GM12878 (cell line): ENCODE measurements at regions not wholly inside any gene's neighbourhood (a gene's known extent, or its start where the extent isn't known, plus 50 kb on each side); places are given as distances from the start of the nearest gene placed in this dataset.

Source experiments
- ATAC-seq: fragments of 200-7000 bp; cut with Tn5 transposase; 3 replicates; pipeline ENCODE4 v1.9.1; 2020; ENCODE audit warnings: mild to moderate bottlenecking, moderate library complexity
- BruUV-seq: library from RNA; stranded (reverse); fragments of 400-500 nt; replicated peaks from 2 replicates; lab custom pipeline; 2021; lab: Mats Ljungman, UMichigan
- CTCF ChIA-PET: fragments of 300-600 bp; sonication (Branson Sonifier 250); formaldehyde crosslinking; extraction: SDS; loops from one replicate; lab custom pipeline; 2021; ENCODE audit warnings: inconsistent platforms; lab: Yijun Ruan, JAX
- POLR2A ChIA-PET: fragments of 350-600 bp; formaldehyde crosslinking; extraction: SDS; loops from one replicate; lab custom pipeline; 2021; ENCODE audit warnings: inconsistent platforms; lab: Charles Lee
- RAD21 ChIA-PET: fragments of 300-600 bp; sonication (Branson Sonifier 250); formaldehyde crosslinking; loops from one replicate; lab custom pipeline; 2023; ENCODE audit warnings: antibody characterized with exemption; ENCODE audit not compliant: unreplicated experiment; lab: Charles Lee
- SMC1A ChIA-PET: fragments of 300-600 bp; sonication (Branson Sonifier 250); formaldehyde crosslinking; loops from one replicate; lab custom pipeline; 2023; ENCODE audit not compliant: unreplicated experiment, uncharacterized antibody; lab: Charles Lee
- DNase-seq: peaks from one replicate; pipeline ENCODE4 v3.0.0-alpha.2; 2011; ENCODE audit warnings: low read depth, low spot score
- FAIRE-seq: peaks from 3 replicates; lab custom pipeline; 2011; peaks lifted over from hg19 to GRCh38; lab: Jason Lieb, UNC
- H2AFZ ChIP-seq: 2 replicates; pipeline ENCODE4 v1.6.0; 2011; ENCODE audit warnings: low read depth, low read length, control low read depth; ENCODE audit not compliant: control insufficient read depth
- H3K27ac ChIP-seq: 2 replicates; pipeline ENCODE4 v1.5.1; 2011; ENCODE audit warnings: control low read depth; ENCODE audit not compliant: control insufficient read depth, insufficient read depth
- H3K27me3 ChIP-seq, 2 experiments: replicated peaks in 1 of 2; 2 replicates each; pipeline versions ENCODE4 v1.6.0 to v1.6.1; 2011; ENCODE audit warnings: low read length in 1 of 2; ENCODE audit not compliant: control insufficient read depth in 2 of 2, insufficient read depth in 2 of 2
- H3K36me3 ChIP-seq, 2 experiments: 2 replicates each; pipeline ENCODE4 v1.5.1; 2011; ENCODE audit warnings: low read length in 1 of 2; ENCODE audit not compliant: control insufficient read depth in 2 of 2, insufficient read depth in 2 of 2
- H3K4me1 ChIP-seq: 2 replicates; pipeline ENCODE4 v1.6.1; 2011; ENCODE audit warnings: mild to moderate bottlenecking, low read length, moderate library complexity, mixed read lengths; ENCODE audit not compliant: control insufficient read depth, insufficient read depth
- H3K4me2 ChIP-seq: 2 replicates; pipeline ENCODE4 v1.6.0; 2011; ENCODE audit warnings: control low read depth; ENCODE audit not compliant: control insufficient read depth, insufficient read depth
- H3K4me3 ChIP-seq: fragments of 200-600 bp; sonication (generic); 2 replicates; pipeline ENCODE4 v1.5.1; 2016
- H3K79me2 ChIP-seq: 2 replicates; pipeline ENCODE4 v1.6.0; 2011; ENCODE audit warnings: low read length; ENCODE audit not compliant: control insufficient read depth, insufficient read depth
- H3K9ac ChIP-seq: 2 replicates; pipeline ENCODE4 v1.8.0; 2011; ENCODE audit warnings: low read length, control low read depth, mixed read lengths; ENCODE audit not compliant: control insufficient read depth, insufficient read depth
- H3K9me3 ChIP-seq: replicated peaks from 3 replicates; pipeline ENCODE4 v1.5.1; 2011; ENCODE audit warnings: mild to moderate bottlenecking, low read length; ENCODE audit not compliant: control insufficient read depth, insufficient read depth
- H4K20me1 ChIP-seq: 2 replicates; pipeline ENCODE4 v1.6.0; 2011; ENCODE audit not compliant: control insufficient read depth, insufficient read depth
- CEBPB ChIP-seq, 2 experiments: fragments of 150-350 bp in 1 of 2; IDR thresholded peaks; 2 replicates each; pipeline ENCODE4 v1.6.1; 2012 to 2014; ENCODE audit warnings: low read depth in 2 of 2, low read length in 2 of 2, borderline replicate concordance in 1 of 2, inconsistent platforms in 1 of 2
- MTA3 ChIP-seq: IDR thresholded peaks from 2 replicates; pipeline ENCODE4 v1.6.1; 2012; ENCODE audit warnings: low read length, inconsistent platforms, borderline replicate concordance
- PAX5 ChIP-seq: IDR thresholded peaks from 2 replicates; pipeline ENCODE4 v1.6.1; 2011; ENCODE audit warnings: low read depth, low read length, borderline replicate concordance
- RELA ChIP-seq: fragments of 450-650 bp; IDR thresholded peaks from 2 replicates; pipeline ENCODE4 v1.8.0; 2014; ENCODE audit warnings: borderline replicate concordance; ENCODE audit not compliant: partially characterized antibody
- SIX5 ChIP-seq: IDR thresholded peaks from 2 replicates; pipeline ENCODE4 v1.6.1; 2011; ENCODE audit warnings: mild to moderate bottlenecking, low read depth, low read length, moderate library complexity; ENCODE audit not compliant: severe bottlenecking
- SMAD1 ChIP-seq: fragments of 450-650 bp; IDR thresholded peaks from 2 replicates; pipeline ENCODE4 v1.6.1; 2018; ENCODE audit warnings: mild to moderate bottlenecking, low read depth; ENCODE audit not compliant: partially characterized antibody
- SUZ12 ChIP-seq: fragments of 200-600 bp; sonication (generic); IDR thresholded peaks from one replicate; pipeline ENCODE4 v1.6.1; 2018; ENCODE audit warnings: antibody characterized with exemption, mild to moderate bottlenecking; ENCODE audit not compliant: unreplicated experiment
- ZBED1 ChIP-seq: IDR thresholded peaks from 2 replicates; pipeline ENCODE4 v1.6.1; 2016; ENCODE audit warnings: borderline replicate concordance
- ZSCAN29 ChIP-seq: fragments of 450-650 bp; IDR thresholded peaks from 2 replicates; pipeline ENCODE4 v1.6.1; 2017; ENCODE audit warnings: mild to moderate bottlenecking, moderate library complexity
- WGBS: methylation state at CpG from one replicate; pipeline ENCODE4 v1.1.6; 2016; ENCODE audit warnings: low lambda C conversion rate; ENCODE audit not compliant: insufficient replicate concordance, insufficient coverage; ENCODE audit errors: missing lambda C conversion rate; 5-methylcytosine and 5-hydroxymethylcytosine counted together
- in situ Hi-C: fragments of 300-500 bp; cut with MboI; formaldehyde crosslinking; loops from 9 replicates; pipeline ENCODE4 v1.14.3; 2018; ENCODE audit warnings: mixed read lengths
- intact Hi-C: fragments of 100-400 bp; cut with micrococcal nuclease; formaldehyde crosslinking; loops from one replicate; pipeline ENCODE4 v1.14.2; 2022; ENCODE audit not compliant: unreplicated experiment
- TF ChIP-seq, protein P1 (sequence below): fragments of 450-650 bp; IDR thresholded peaks from 2 replicates; pipeline ENCODE4 v1.6.1; 2018; ENCODE audit warnings: borderline replicate concordance, mild to moderate bottlenecking; ENCODE audit not compliant: partially characterized antibody
- TF ChIP-seq, protein P2 (sequence below): fragments of 450-650 bp; IDR thresholded peaks from 2 replicates; pipeline ENCODE4 v1.6.1; 2014; ENCODE audit warnings: mild to moderate bottlenecking

DNA sequence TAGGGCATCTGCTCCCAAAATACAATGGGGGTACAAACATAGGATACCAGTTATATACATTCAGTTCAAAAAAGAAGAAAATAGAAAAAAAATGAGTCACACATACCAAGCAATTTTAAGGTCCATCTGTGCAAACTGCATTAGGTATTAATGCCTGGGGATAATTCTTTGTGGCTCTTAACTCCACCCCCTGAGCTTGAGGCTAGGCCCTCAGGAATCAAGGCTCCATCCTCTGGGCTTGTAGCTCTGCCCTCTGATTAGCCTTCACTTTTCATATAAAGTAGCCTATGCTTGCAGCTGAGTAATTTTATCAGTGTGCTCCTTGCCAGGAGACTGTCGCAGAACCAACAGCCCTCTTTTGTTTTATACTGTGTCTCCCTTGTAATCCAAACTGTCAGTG is 69.9 kb upstream of the BACE2 start:
- no peak for FAIRE-seq
- Histone ChIP-seq H3K4me2 (no peak overlapping the region), H3K4me3 (no peak overlapping the region), H4K20me1 (no peaks in the 10 kb centered on the region), H2AFZ (no peak overlapping the region), H3K9ac (no peak overlapping the region), H3K9me3 (no peaks in the 10 kb centered on the region), H3K27me3 (no peaks in the 10 kb centered on the region; a peak in 1 of 4 replicates), H3K27ac (no peak overlapping the region), H3K36me3 (no peaks in the 10 kb centered on the region), H3K79me2 (no peaks in the 10 kb centered on the region), H3K4me1 (no peaks in the 10 kb centered on the region)
- DNase-seq = no peak
- intact Hi-C loops (no loop called here), in situ Hi-C loops (no loop called here)
- ChIA-PET POLR2A (no interaction called here), RAD21 (no interaction called here), SMC1A (no interaction called here), CTCF (no interaction called here)
- 0% methylated on average over 1 of the region's 1 CpG for WGBS
- BruUV-seq = no TSS peak
- TF ChIP-seq SUZ12 (no peak), CEBPB (IDR thresholded peaks at IDR 0.05; ENCODE audit: borderline replicate concordance in 1 of 2, low read depth in 2 of 2, low read length in 2 of 2) (no peak), RELA (no peak), MTA3 (no peak), ZSCAN29 (no peak), PAX5 (no peak), SIX5 (no peak), ZBED1 (no peak), SMAD1 (no peak)
- TF ChIP-seq, protein P1, sequence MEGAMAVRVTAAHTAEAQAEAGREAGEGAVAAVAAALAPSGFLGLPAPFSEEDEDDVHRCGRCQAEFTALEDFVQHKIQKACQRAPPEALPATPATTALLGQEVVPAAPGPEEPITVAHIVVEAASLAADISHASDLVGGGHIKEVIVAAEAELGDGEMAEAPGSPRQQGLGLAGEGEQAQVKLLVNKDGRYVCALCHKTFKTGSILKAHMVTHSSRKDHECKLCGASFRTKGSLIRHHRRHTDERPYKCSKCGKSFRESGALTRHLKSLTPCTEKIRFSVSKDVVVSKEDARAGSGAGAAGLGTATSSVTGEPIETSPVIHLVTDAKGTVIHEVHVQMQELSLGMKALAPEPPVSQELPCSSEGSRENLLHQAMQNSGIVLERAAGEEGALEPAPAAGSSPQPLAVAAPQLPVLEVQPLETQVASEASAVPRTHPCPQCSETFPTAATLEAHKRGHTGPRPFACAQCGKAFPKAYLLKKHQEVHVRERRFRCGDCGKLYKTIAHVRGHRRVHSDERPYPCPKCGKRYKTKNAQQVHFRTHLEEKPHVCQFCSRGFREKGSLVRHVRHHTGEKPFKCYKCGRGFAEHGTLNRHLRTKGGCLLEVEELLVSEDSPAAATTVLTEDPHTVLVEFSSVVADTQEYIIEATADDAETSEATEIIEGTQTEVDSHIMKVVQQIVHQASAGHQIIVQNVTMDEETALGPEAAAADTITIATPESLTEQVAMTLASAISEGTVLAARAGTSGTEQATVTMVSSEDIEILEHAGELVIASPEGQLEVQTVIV = no peak
- TF ChIP-seq, protein P2, sequence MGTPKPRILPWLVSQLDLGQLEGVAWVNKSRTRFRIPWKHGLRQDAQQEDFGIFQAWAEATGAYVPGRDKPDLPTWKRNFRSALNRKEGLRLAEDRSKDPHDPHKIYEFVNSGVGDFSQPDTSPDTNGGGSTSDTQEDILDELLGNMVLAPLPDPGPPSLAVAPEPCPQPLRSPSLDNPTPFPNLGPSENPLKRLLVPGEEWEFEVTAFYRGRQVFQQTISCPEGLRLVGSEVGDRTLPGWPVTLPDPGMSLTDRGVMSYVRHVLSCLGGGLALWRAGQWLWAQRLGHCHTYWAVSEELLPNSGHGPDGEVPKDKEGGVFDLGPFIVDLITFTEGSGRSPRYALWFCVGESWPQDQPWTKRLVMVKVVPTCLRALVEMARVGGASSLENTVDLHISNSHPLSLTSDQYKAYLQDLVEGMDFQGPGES = no peak
- no peak for ATAC-seq
